Endothelial cell of umbilical vein (primary cell): ENCODE measurements at regions not wholly inside any gene's neighbourhood (a gene's known extent, or its start where the extent isn't known, plus 50 kb on each side); places are given as distances from the start of the nearest gene placed in this dataset.

Experiments
- FOS ChIP-seq: IDR thresholded peaks from 2 replicates; pipeline ENCODE4 v1.6.1; 2011; ENCODE audit warnings: mild to moderate bottlenecking, low read length, moderate library complexity, borderline replicate concordance; ENCODE audit not compliant: insufficient read depth
- JUN ChIP-seq: IDR thresholded peaks from 2 replicates; pipeline ENCODE4 v1.6.1; 2011; ENCODE audit warnings: borderline replicate concordance, low read depth; ENCODE audit not compliant: insufficient read length, insufficient read depth
- MYC ChIP-seq: IDR thresholded peaks from one replicate; pipeline ENCODE4 v1.6.1; 2011; ENCODE audit warnings: mild to moderate bottlenecking, low read depth, low read length
- POLR2A ChIP-seq: IDR thresholded peaks from 2 replicates; pipeline ENCODE4 v1.6.1; 2012; ENCODE audit warnings: low read depth, mild to moderate bottlenecking, control low read depth, low read length
- TF ChIP-seq, protein P1 (sequence below), 2 donors: IDR thresholded peaks; 1 replicate in 1 of 2; 2 replicates in 1 of 2; pipeline ENCODE4 v1.5.1; 2011; ENCODE audit warnings: low read length in 2 of 2, mild to moderate bottlenecking in 2 of 2, moderate library complexity in 2 of 2, control low read depth in 1 of 2, inconsistent platforms in 1 of 2, low read depth in 1 of 2; ENCODE audit not compliant: insufficient read depth in 1 of 2; ENCODE audit errors: extremely low read depth in 1 of 2
- TF ChIP-seq, protein P2 (sequence below): IDR thresholded peaks from 2 replicates; pipeline ENCODE4 v1.6.1; 2011; ENCODE audit not compliant: insufficient read depth, insufficient read length

DNA sequence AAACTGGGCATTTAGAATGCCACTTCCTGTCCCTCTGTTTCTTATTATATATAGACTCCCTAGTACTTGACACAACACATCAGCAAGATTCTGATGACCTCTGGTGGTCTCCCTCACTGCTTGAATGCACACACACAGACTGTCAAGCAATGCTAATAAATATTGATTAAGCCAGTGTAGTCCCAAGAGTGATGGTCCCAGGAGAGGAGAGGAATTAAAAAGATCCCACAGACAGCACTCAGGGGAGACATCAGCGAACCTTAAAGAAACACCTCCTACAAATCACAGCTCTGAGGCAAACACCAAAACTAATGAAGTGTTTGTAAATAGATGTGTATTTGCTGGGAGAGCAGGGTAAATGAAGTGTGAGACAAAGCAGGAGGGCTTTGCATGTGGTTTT is 1291.2 kb downstream of the XPNPEP1 start:
- TF ChIP-seq, protein P1, sequence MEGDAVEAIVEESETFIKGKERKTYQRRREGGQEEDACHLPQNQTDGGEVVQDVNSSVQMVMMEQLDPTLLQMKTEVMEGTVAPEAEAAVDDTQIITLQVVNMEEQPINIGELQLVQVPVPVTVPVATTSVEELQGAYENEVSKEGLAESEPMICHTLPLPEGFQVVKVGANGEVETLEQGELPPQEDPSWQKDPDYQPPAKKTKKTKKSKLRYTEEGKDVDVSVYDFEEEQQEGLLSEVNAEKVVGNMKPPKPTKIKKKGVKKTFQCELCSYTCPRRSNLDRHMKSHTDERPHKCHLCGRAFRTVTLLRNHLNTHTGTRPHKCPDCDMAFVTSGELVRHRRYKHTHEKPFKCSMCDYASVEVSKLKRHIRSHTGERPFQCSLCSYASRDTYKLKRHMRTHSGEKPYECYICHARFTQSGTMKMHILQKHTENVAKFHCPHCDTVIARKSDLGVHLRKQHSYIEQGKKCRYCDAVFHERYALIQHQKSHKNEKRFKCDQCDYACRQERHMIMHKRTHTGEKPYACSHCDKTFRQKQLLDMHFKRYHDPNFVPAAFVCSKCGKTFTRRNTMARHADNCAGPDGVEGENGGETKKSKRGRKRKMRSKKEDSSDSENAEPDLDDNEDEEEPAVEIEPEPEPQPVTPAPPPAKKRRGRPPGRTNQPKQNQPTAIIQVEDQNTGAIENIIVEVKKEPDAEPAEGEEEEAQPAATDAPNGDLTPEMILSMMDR (IDR thresholded peaks at IDR 0.05; ENCODE audit: extremely low read depth in 1 of 2, insufficient read depth in 1 of 2, low read depth in 1 of 2, low read length in 2 of 2) = no peak
- no peak for TF ChIP-seq MYC
- TF ChIP-seq FOS = no peak
- TF ChIP-seq, protein P2, sequence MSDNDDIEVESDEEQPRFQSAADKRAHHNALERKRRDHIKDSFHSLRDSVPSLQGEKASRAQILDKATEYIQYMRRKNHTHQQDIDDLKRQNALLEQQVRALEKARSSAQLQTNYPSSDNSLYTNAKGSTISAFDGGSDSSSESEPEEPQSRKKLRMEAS = no peak
- no peak for TF ChIP-seq POLR2A
- no peak for TF ChIP-seq JUN
